ENCODE measurements at regions not wholly inside any gene's neighbourhood (a gene's known extent, or its start where the extent isn't known, plus 50 kb on each side); places are given as distances from the start of the nearest gene placed in this dataset.

- no peak for TF ChIP-seq SIN3A (IDR thresholded peaks at IDR 0.05; ENCODE audit: low read depth)
- no peak for TF ChIP-seq POLR2A (IDR thresholded peaks at IDR 0.05; ENCODE audit: borderline replicate concordance, extremely low read depth, insufficient read depth, insufficient read length)
- TF ChIP-seq CTCF (IDR thresholded peaks at IDR 0.05 in 2 of 3, conservative IDR thresholded peaks at IDR 0.05 in 1 of 3; ENCODE audit: borderline replicate concordance in 1 of 3, insufficient read depth in 1 of 3, low read depth in 2 of 3, low read length in 2 of 3), result no peak
Measured at GRCh38 chr2:134081238-134081938, 172.5 kb upstream of the MGAT5 start.
